Activated T-cell treated with anti-CD3 and anti-CD28 coated beads, Interleukin-2, amount 50 U/mL, for 72 hours (primary cell): ENCODE measurements at regions not wholly inside any gene's neighbourhood (a gene's known extent, or its start where the extent isn't known, plus 50 kb on each side); places are given as distances from the start of the nearest gene placed in this dataset.
"Not testable (repeated sequence)": the region's sequence is repeated elsewhere in the genome, so short reads cannot be mapped to it uniquely, and the experiment has no call there.

Experiments used
- ATAC-seq, 2 donors: fragments of 150-1000 bp; cut with Tn5 transposase; replicated peaks in 1 of 2; 2 replicates each; pipeline ENCODE4 v1.10.0; 2021; ENCODE audit warnings: moderate library complexity in 2 of 2, mild to moderate bottlenecking in 1 of 2
- DNase-seq, 2 donors: peaks; one replicate each; pipeline ENCODE4 v3.0.0; 2021 to 2022; ENCODE audit warnings: mixed read lengths in 1 of 2
- H3K27ac Mint-ChIP-seq: one replicate; pipeline ENCODE4 v1.8.0; 2022; ENCODE audit warnings: mild to moderate bottlenecking, moderate library complexity, mixed read lengths
- H3K27me3 Mint-ChIP-seq: one replicate; pipeline ENCODE4 v1.8.0; 2022; ENCODE audit warnings: low read depth, mixed read lengths
- H3K36me3 Mint-ChIP-seq, 2 donors: one replicate each; pipeline ENCODE4 v1.8.0; 2022; ENCODE audit warnings: mixed read lengths in 2 of 2, mild to moderate bottlenecking in 1 of 2; ENCODE audit not compliant: insufficient read depth in 2 of 2
- H3K4me1 Mint-ChIP-seq: one replicate; pipeline ENCODE4 v1.8.0; 2022; ENCODE audit warnings: low read depth, mixed read lengths
- H3K4me3 Mint-ChIP-seq, 2 donors: one replicate each; pipeline ENCODE4 v1.8.0; 2022; ENCODE audit warnings: mild to moderate bottlenecking in 2 of 2, mixed read lengths in 2 of 2, moderate library complexity in 2 of 2
- H3K9me3 Mint-ChIP-seq, 2 donors: one replicate each; pipeline ENCODE4 v1.8.0; 2022; ENCODE audit warnings: mixed read lengths in 2 of 2

DNA sequence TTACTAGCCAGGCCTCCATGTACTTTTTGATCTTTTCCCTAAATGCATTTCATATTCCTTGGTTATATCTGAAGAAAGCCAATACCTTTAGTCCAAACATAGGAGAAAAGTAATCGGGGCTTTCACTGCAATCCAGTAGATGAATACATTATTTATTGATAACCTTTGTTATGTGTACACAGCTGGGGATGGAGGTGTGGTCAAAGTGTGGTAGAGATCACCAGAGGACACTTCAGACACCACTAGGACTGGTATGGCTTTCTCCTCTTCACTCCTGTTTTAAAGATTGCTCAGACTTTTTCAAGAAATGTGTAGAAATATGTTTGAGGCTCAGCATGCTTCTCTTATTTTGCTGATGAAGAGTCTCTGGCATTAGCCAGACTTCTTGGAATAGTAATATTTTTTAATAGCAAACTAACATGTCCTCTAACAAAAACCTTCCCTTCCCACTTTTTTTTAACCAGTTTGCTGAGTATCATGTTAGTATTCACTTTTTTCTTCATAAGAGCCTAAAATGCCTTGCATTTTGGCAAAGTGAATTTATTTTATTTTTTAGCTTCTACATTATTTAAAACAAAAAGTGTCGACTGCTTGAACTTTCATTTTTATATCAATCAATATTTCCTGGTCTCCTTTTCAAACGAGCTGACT is 65.6 kb upstream of the MBNL1 start:
- peaks cover 88% of the 10 kb centered on the region for H3K4me1 Mint-ChIP-seq
- DNase-seq (no peak), ATAC-seq (peak in 1 of 2 donors; percentile 34)
- peaks cover 0 to 7% of the 10 kb centered on the region in 2 donors for H3K9me3 Mint-ChIP-seq
- H3K4me3 Mint-ChIP-seq: peak overlapping the region; percentile 92 to 98
- H3K27me3 Mint-ChIP-seq: no peaks in the 10 kb centered on the region
- peak overlapping the region; percentile 100 for H3K27ac Mint-ChIP-seq
- H3K36me3 Mint-ChIP-seq: peaks cover 3 to 4% of the 10 kb centered on the region in 2 donors

DNA sequence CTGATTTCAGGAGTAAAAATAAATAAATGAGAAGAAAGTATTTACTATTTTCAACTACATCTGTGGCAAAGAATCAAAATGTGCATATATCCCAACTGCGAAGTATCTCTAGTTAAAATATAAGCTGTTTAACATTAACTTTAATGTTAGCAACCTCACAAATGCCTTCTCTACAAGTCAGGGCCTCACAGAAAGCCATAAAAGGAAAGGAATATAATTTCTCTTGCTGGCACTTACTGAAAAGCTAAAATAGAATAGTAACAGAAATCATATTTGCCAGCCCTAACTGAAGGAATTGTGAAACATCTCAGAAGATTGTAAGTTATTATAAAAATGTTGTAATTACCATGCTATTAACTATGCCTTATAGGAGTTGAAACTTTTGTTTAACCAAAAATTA is 65.1 kb upstream of the MBNL1 start:
- ATAC-seq (no peak), DNase-seq (no peak)
- peaks cover 2 to 7% of the 10 kb centered on the region in 2 donors for H3K9me3 Mint-ChIP-seq
- H3K27me3 Mint-ChIP-seq: no peaks in the 10 kb centered on the region
- H3K4me1 Mint-ChIP-seq: peaks cover 88% of the 10 kb centered on the region
- peak overlapping the region; percentile 100 for H3K27ac Mint-ChIP-seq
- H3K4me3 Mint-ChIP-seq: peak overlapping the region; percentile 92 to 98
- H3K36me3 Mint-ChIP-seq: peaks cover 7% of the 10 kb centered on the region in 2 donors

GRCh38 chr3:152204218-152204617 is 64.5 kb upstream of the MBNL1 start:
- Mint-ChIP-seq H3K4me1 (peaks cover 88% of the 10 kb centered on the region), H3K9me3 (peaks cover 2 to 7% of the 10 kb centered on the region in 2 donors), H3K27ac (peak overlapping the region; percentile 84), H3K27me3 (no peaks in the 10 kb centered on the region), H3K4me3 (peak overlapping the region; percentile 85 to 92), H3K36me3 (peaks cover 9% of the 10 kb centered on the region in 2 donors)
- ATAC-seq (peak; percentile 58 to 69), DNase-seq (no peak)

DNA sequence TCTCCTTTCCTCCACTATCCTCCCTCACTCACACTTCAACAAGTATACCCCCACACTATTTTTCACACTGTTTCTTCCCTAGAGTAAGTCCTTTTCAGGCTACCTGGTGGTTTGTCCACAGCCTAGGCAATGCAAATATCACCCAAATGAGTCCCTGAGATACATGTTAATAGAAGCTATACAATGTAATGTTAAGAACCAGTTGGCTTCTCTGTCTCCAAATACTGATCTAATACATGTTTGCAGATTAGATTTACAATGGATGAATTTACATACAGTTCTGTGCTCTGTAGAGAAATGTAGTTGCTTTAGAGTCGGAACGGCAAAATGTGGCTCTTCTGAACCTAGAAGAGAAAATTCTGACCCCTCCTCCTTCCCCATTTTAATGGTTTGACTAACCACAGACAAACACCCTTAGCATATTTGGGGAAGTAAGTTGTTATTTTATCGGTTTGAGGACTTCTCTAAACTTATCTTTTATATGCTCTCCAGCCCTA is 63.6 kb upstream of the MBNL1 start:
- H3K36me3 Mint-ChIP-seq: peaks cover 9% of the 10 kb centered on the region in 2 donors
- H3K4me3 Mint-ChIP-seq: peak overlapping the region; percentile 92 to 99
- no peak for ATAC-seq
- H3K27me3 Mint-ChIP-seq: no peaks in the 10 kb centered on the region
- H3K4me1 Mint-ChIP-seq: peaks cover 89% of the 10 kb centered on the region
- H3K27ac Mint-ChIP-seq: peak overlapping the region; percentile 98
- peaks cover 2 to 7% of the 10 kb centered on the region in 2 donors for H3K9me3 Mint-ChIP-seq
- no peak for DNase-seq

DNA sequence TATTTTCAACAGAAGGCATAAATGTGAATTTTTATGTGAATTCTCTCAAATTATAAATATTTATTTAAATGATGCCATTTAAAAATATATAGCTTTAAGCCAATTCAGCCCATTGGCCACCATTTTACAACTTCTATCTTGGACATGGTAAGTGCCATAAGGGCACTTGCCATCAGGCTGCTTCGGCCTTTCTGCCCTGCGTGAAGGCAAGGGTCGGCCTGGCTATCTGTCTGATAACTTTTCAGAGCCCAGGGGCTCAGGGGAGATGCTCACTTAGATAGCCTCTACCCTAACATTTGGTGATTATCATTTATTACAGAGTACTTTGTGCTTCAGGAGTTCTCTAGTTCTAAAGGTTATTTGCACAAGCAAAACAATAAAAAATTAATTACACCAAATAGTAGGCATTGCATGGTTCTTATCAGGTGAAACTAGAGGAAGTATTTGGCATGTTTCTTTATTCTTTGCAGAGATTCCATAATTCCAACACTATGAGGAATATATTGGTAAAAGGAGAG is 62.4 kb upstream of the MBNL1 start:
- H3K36me3 Mint-ChIP-seq: peaks cover 9% of the 10 kb centered on the region in 2 donors
- H3K27me3 Mint-ChIP-seq: no peaks in the 10 kb centered on the region
- ATAC-seq (no peak), DNase-seq (no peak)
- peaks cover 2 to 7% of the 10 kb centered on the region in 2 donors for H3K9me3 Mint-ChIP-seq
- H3K4me1 Mint-ChIP-seq: peaks cover 95% of the 10 kb centered on the region
- H3K27ac Mint-ChIP-seq: peak overlapping the region; percentile 98
- H3K4me3 Mint-ChIP-seq: peak overlapping the region; percentile 92 to 99

GRCh38 chr3:152208439-152208838 is 60.3 kb upstream of the MBNL1 start:
- Mint-ChIP-seq H3K27me3 (no peaks in the 10 kb centered on the region), H3K9me3 (peaks cover 2 to 7% of the 10 kb centered on the region in 2 donors), H3K4me3 (peak overlapping the region; percentile 76 to 83), H3K27ac (peak overlapping the region; percentile 86), H3K4me1 (peaks cover 91% of the 10 kb centered on the region), H3K36me3 (peaks cover 9% of the 10 kb centered on the region in 2 donors)
- ATAC-seq: no peak
- no peak for DNase-seq

- ATAC-seq: peak; percentile 78 to 84
- Mint-ChIP-seq H3K36me3 (peaks cover 9% of the 10 kb centered on the region in 2 donors), H3K4me1 (peaks cover 94% of the 10 kb centered on the region), H3K4me3 (peak overlapping the region; percentile 76 to 83), H3K9me3 (peaks cover 2 to 7% of the 10 kb centered on the region in 2 donors), H3K27ac (peak overlapping the region; percentile 86), H3K27me3 (no peaks in the 10 kb centered on the region)
- DNase-seq: no peak
Observed at GRCh38 chr3:152209060-152209459, 59.7 kb upstream of the MBNL1 start.

DNA sequence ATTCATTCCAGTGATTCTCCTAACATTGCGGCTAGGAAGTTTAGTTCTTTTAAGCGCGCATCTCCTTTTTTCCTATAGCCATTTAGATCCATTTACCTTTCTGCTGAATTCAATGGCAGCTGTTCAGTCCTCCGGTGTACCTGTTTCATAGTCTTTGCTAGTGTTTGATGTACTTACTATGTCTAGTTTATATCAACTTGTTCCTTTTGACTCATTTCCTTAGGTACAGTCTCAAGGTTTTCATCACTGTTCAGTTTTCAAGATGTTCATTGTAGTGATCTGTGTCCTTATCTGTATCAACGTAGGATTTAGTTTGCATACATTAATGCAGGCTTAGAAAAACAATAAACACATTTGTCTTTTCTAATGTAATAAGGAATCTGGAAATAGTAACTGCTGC is 59.0 kb upstream of the MBNL1 start:
- H3K9me3 Mint-ChIP-seq: peaks cover 2 to 7% of the 10 kb centered on the region in 2 donors
- DNase-seq (no peak), ATAC-seq (peak; percentile 69 to 70)
- peak overlapping the region; percentile 86 for H3K27ac Mint-ChIP-seq
- H3K4me3 Mint-ChIP-seq: peak overlapping the region; percentile 76 to 83
- peaks cover 9% of the 10 kb centered on the region in 2 donors for H3K36me3 Mint-ChIP-seq
- no peaks in the 10 kb centered on the region for H3K27me3 Mint-ChIP-seq
- peaks cover 95% of the 10 kb centered on the region for H3K4me1 Mint-ChIP-seq

DNA sequence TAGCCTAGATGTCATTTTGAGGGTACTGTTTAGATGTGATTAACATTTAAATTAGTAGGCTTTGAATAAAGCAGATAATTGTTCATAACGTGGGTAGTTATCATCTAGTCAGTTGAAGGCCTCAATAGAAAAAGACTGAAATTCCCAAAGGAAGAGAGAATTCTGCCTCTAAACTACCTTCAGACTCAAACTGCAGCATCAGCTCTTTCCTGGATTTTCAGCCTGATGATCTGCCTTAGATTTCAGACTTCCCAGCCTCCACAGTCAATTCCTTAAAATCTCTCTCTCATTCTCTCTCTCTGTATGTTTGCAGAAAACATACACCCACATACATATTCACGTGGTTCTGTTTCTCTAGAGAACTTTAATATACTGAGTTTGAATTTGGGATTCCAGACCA is 58.0 kb upstream of the MBNL1 start:
- no peak for ATAC-seq
- H3K27ac Mint-ChIP-seq: no peak overlapping the region

GRCh38 chr3:152211655-152212054 is 57.1 kb upstream of the MBNL1 start:
- Mint-ChIP-seq H3K4me3 (peak overlapping the region; percentile 7 to 11), H3K27ac (no peak overlapping the region), H3K27me3 (no peaks in the 10 kb centered on the region), H3K9me3 (peaks cover 2 to 4% of the 10 kb centered on the region in 2 donors), H3K4me1 (peaks cover 89% of the 10 kb centered on the region), H3K36me3 (peaks cover 5 to 7% of the 10 kb centered on the region in 2 donors)
- ATAC-seq (no peak), DNase-seq (no peak)

More for the DNA sequence above, 58.0 kb upstream of the MBNL1 start:
- Mint-ChIP-seq H3K4me1 (peaks cover 95% of the 10 kb centered on the region), H3K27me3 (no peaks in the 10 kb centered on the region), H3K9me3 (peaks cover 2 to 7% of the 10 kb centered on the region in 2 donors), H3K4me3 (peak overlapping the region; percentile 2 to 11), H3K36me3 (peaks cover 7 to 9% of the 10 kb centered on the region in 2 donors)
- no peak for DNase-seq

- H3K4me3 Mint-ChIP-seq: peak overlapping the region; percentile 1 to 40
- ATAC-seq (no peak), DNase-seq (no peak)
- peaks cover 79% of the 10 kb centered on the region for H3K4me1 Mint-ChIP-seq
- peaks cover 0 to 4% of the 10 kb centered on the region in 2 donors for H3K9me3 Mint-ChIP-seq
- H3K36me3 Mint-ChIP-seq: peaks cover 5% of the 10 kb centered on the region in 2 donors
- H3K27me3 Mint-ChIP-seq: no peaks in the 10 kb centered on the region
- H3K27ac Mint-ChIP-seq: peak overlapping the region; percentile 93
Observed at GRCh38 chr3:152213203-152213602, 55.5 kb upstream of the MBNL1 start.

DNA sequence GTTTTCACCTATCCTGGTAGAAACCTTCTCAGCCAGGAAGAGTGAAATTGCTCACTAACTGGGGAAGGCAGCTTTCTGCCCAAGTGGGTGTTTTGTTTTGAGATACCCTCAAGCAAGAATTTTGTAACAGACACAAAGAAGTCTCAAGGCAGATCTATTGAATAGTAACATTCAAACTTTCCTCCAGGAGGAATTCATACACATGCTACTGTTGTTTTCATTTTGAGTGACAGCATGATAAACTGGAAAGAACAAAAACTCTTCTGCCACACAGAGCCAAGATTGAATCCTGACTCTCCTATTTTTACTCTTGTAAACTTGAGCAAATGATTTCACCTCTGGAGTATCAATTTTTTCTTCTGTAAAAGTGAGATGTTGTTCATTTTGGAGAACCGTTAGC is 54.8 kb upstream of the MBNL1 start:
- peak overlapping the region; percentile 93 for H3K27ac Mint-ChIP-seq
- DNase-seq (no peak), ATAC-seq (no peak)
- H3K9me3 Mint-ChIP-seq: peaks cover 0 to 2% of the 10 kb centered on the region in 2 donors
- H3K4me1 Mint-ChIP-seq: peaks cover 79% of the 10 kb centered on the region
- H3K4me3 Mint-ChIP-seq: peak overlapping the region in 1 of 2 donors; percentile 64
- no peaks in the 10 kb centered on the region for H3K27me3 Mint-ChIP-seq
- peaks cover 1% of the 10 kb centered on the region in 2 donors for H3K36me3 Mint-ChIP-seq

DNA sequence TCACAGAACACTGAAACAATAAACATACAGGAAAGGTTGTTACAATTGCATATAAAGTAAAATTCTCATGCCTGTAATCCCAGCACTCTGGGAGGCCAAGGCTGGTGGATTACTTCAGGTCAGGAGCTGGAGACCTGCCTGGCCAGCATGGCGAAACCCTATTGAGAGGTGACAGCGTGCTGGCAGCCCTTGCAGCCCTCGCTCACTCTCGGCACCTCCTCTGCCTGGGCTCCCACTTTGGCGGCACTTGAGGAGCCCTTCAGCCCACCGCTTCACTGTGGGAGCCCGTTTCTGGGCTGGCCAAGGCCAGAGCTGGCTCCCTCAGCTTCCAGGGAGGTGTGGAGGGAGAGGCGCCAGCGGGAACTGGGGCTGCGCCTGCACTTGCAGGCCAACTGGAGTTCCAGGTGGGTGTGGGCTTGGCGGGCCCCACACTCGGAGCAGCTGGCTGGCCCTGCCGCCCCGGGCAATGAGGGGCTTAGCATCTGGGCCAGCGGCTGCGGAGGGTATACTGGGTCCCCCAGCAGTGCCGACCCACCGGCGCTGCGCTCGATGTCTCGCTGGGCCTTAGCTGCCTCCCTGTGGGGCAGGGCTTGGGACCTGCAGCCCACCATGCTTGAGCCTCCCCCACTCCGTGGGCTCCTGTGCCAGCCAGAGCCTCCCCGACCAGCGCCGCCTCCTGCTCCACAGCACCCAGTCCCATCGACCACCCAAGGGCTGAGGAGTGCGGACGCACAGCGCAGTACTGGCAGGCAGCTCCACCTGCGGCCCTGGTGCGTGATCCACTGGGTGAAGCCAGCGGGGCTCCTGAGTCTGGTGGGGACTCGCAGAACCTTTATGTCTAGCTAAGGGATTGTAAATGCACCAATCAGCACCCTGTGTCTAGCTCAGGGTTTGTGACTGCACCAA is 51.5 kb upstream of the MBNL1 start:
- not testable (repeated sequence) for DNase-seq, H3K27me3 Mint-ChIP-seq

More for the DNA sequence above, 51.5 kb upstream of the MBNL1 start:
- ATAC-seq, H3K9me3 Mint-ChIP-seq, H3K36me3 Mint-ChIP-seq, H3K27ac Mint-ChIP-seq: not testable (repeated sequence)
- Mint-ChIP-seq H3K4me1 (peaks cover 79% of the 10 kb centered on the region), H3K4me3 (peak overlapping the region in 1 of 2 donors; percentile 69)
